ENCODE measurements at regions not wholly inside any gene's neighbourhood (a gene's known extent, or its start where the extent isn't known, plus 50 kb on each side); places are given as distances from the start of the nearest gene placed in this dataset.

- Mint-ChIP-seq H3K9me3 (no peaks in the 10 kb centered on the region), H3K27me3 (ENCODE audit: insufficient read depth) (peaks cover 10% of the 10 kb centered on the region), H3K27ac (no peak overlapping the region), H3K4me1 (peaks cover 2% of the 10 kb centered on the region), H3K36me3 (ENCODE audit: low read depth) (no peaks in the 10 kb centered on the region), H3K4me3 (no peak overlapping the region)
- Histone ChIP-seq H3K9me3 (ENCODE audit: control insufficient read depth, low read length) (no peaks in the 10 kb centered on the region), H3K36me3 (ENCODE audit: control insufficient read depth, insufficient read depth, low read length) (no peaks in the 10 kb centered on the region), H3K27me3 (ENCODE audit: control insufficient read depth, insufficient read depth, low read length, poor library complexity, severe bottlenecking) (no peaks in the 10 kb centered on the region), H3K4me3 (ENCODE audit: low read length) (no peak overlapping the region), H3K27ac (ENCODE audit: low read depth, low read length) (no peak overlapping the region), H3K4me1 (ENCODE audit: control insufficient read depth, insufficient read depth, low read length) (no peaks in the 10 kb centered on the region), H3K9ac (ENCODE audit: extremely low read depth, low read length, poor library complexity, severe bottlenecking) (no peak overlapping the region)
- no peak for DNase-seq
- WGBS, 2 experiments (ENCODE audit: insufficient coverage in 1 of 2, insufficient read length in 1 of 2), result 97% methylated on average over 3 of the region's 3 CpGs; no CpG with 5 or more reads in 1 of the 2 experiments
- no peak for TF ChIP-seq CTCF (conservative IDR thresholded peaks at IDR 0.05)
Measured at GRCh38 chr18:26729008-26729407, 136.5 kb downstream of the AQP4 start.

GRCh38 chr18:26723981-26724380, 141.5 kb downstream of the AQP4 start:
- Mint-ChIP-seq H3K4me3 (no peak overlapping the region), H3K9me3 (no peaks in the 10 kb centered on the region), H3K4me1 (peaks cover 2% of the 10 kb centered on the region), H3K36me3 (ENCODE audit: low read depth) (no peaks in the 10 kb centered on the region), H3K27me3 (ENCODE audit: insufficient read depth) (peaks cover 20% of the 10 kb centered on the region), H3K27ac (no peak overlapping the region)
- H3K4me1 ChIP-seq (ENCODE audit: control insufficient read depth, insufficient read depth, low read length), result no peaks in the 10 kb centered on the region
- no peak overlapping the region for H3K9ac ChIP-seq (ENCODE audit: extremely low read depth, low read length, poor library complexity, severe bottlenecking)
- H3K4me3 ChIP-seq (ENCODE audit: low read length), result no peak overlapping the region
- TF ChIP-seq CTCF (conservative IDR thresholded peaks at IDR 0.05), result no peak
- no peak overlapping the region for H3K27ac ChIP-seq (ENCODE audit: low read depth, low read length)
- H3K9me3 ChIP-seq (ENCODE audit: control insufficient read depth, low read length), result no peaks in the 10 kb centered on the region
- WGBS, 2 experiments (ENCODE audit: insufficient coverage in 1 of 2, insufficient read length in 1 of 2), result 85 to 92% methylated on average over 3 of the region's 3 CpGs
- no peak for DNase-seq
- peaks cover 5% of the 10 kb centered on the region for H3K27me3 ChIP-seq (ENCODE audit: control insufficient read depth, insufficient read depth, low read length, poor library complexity, severe bottlenecking)
- no peaks in the 10 kb centered on the region for H3K36me3 ChIP-seq (ENCODE audit: control insufficient read depth, insufficient read depth, low read length)

- Histone ChIP-seq H3K36me3 (ENCODE audit: control insufficient read depth, insufficient read depth, low read length) (no peaks in the 10 kb centered on the region), H3K27ac (ENCODE audit: low read depth, low read length) (no peak overlapping the region), H3K9me3 (ENCODE audit: control insufficient read depth, low read length) (no peaks in the 10 kb centered on the region), H3K9ac (ENCODE audit: extremely low read depth, low read length, poor library complexity, severe bottlenecking) (no peak overlapping the region), H3K27me3 (ENCODE audit: control insufficient read depth, insufficient read depth, low read length, poor library complexity, severe bottlenecking) (peaks cover 5% of the 10 kb centered on the region), H3K4me1 (ENCODE audit: control insufficient read depth, insufficient read depth, low read length) (no peaks in the 10 kb centered on the region), H3K4me3 (ENCODE audit: low read length) (no peak overlapping the region)
- H3K4me1 Mint-ChIP-seq, result peaks cover 2% of the 10 kb centered on the region
- H3K4me3 Mint-ChIP-seq, result no peak overlapping the region
- DNase-seq, result no peak
- no peaks in the 10 kb centered on the region for H3K36me3 Mint-ChIP-seq (ENCODE audit: low read depth)
- TF ChIP-seq CTCF (conservative IDR thresholded peaks at IDR 0.05), result no peak
- peaks cover 17% of the 10 kb centered on the region for H3K27me3 Mint-ChIP-seq (ENCODE audit: insufficient read depth)
- WGBS, 2 experiments (ENCODE audit: insufficient coverage in 1 of 2, insufficient read length in 1 of 2), result 83 to 97% methylated on average over 2 of the region's 2 CpGs
- H3K9me3 Mint-ChIP-seq, result no peaks in the 10 kb centered on the region
- no peak overlapping the region for H3K27ac Mint-ChIP-seq
Measured at GRCh38 chr18:26722565-26722931, 143.0 kb downstream of the AQP4 start.
